ENCODE measurements at regions not wholly inside any gene's neighbourhood (a gene's known extent, or its start where the extent isn't known, plus 50 kb on each side); places are given as distances from the start of the nearest gene placed in this dataset.

DNA sequence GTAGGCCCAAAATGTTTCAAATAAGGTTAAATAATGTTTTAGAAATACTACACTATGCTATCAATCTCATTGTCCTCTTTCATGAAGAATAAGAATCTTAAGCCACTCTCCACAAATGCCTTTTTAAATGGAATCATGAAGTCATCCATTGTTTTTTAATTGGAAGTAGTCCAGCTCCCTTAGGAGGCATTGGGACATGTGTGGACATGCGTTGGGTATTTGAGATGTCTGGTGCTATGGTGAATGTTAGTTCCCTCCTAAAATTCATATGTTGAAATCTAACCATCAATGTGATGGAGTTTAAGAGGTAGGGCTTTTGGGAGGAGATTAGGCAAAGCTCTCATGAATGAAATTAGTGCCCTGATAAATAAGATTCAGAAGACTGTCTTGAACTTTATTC, 289.0 kb downstream of the C4orf33 start:
- Mint-ChIP-seq H3K9me3 (peaks cover 0 to 2% (median 1%) of the 10 kb centered on the region in 3 donors), H3K36me3 (no peaks in the 10 kb centered on the region), H3K4me1 (no peaks in the 10 kb centered on the region), H3K27me3 (no peaks in the 10 kb centered on the region), H3K27ac (no peak overlapping the region), H3K4me3 (no peak overlapping the region)

DNA sequence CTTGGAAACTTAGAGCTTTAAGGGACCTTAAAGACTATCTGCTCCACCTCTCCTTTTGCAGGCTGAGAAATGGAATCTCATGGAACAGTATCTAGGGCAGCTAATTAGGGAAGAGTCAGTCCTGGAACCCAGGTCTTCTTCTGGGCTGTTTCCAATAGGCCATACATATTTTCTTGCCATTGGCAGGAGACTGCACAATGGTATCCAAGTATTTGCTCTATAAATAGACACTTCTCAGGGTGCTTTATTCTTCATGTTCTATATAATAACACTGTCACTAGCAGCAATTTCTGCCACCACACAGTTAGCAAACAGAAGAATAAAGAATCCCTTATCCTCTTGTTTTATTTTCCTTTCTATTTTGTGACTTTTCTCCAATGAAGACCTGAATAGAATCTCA, 291.7 kb downstream of the C4orf33 start:
- H3K4me1 Mint-ChIP-seq = no peaks in the 10 kb centered on the region
- H3K4me3 Mint-ChIP-seq = no peak overlapping the region
- H3K36me3 Mint-ChIP-seq = no peaks in the 10 kb centered on the region
- H3K27ac Mint-ChIP-seq = no peak overlapping the region
- peaks cover 0 to 1% (median 1%) of the 10 kb centered on the region in 3 donors for H3K9me3 Mint-ChIP-seq
- H3K27me3 Mint-ChIP-seq = no peaks in the 10 kb centered on the region

DNA sequence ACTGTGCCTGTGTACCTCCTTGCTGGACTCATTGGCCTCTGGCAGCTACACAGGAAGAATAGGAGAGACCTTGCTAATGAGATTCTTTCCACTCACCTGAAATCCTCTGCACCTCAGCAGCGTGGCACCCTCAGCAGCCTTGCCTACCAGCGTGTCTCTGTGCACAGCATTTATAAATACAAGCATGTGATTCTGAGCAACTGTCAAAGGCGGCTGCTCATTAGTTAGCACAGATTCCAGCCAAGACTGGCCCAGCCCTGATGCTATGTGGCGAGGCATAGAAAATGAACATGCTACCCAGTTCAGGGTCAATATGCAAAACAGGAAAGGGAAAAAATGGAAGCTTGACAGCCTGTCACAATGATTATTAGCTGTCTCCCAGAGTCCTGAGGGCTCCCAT, 298.0 kb downstream of the C4orf33 start:
- Mint-ChIP-seq H3K36me3 (peaks cover under 1% of the 10 kb centered on the region), H3K9me3 (peaks cover under 1 to 2% (median under 1%) of the 10 kb centered on the region in 3 donors), H3K4me1 (no peaks in the 10 kb centered on the region), H3K27me3 (no peaks in the 10 kb centered on the region), H3K27ac (no peak overlapping the region), H3K4me3 (no peak overlapping the region)

- Mint-ChIP-seq H3K36me3 (peaks cover 3% of the 10 kb centered on the region), H3K27me3 (no peaks in the 10 kb centered on the region), H3K4me1 (no peaks in the 10 kb centered on the region), H3K9me3 (peaks cover 2 to 5% (median 4%) of the 10 kb centered on the region in 3 donors), H3K4me3 (no peak overlapping the region), H3K27ac (no peak overlapping the region)
These were observed 298.7 kb downstream of the C4orf33 start for GRCh38 chr4:129394635-129395034.

GRCh38 chr4:129403848-129404247, 307.9 kb downstream of the C4orf33 start:
- H3K27ac Mint-ChIP-seq = no peak overlapping the region
- peaks cover 3% of the 10 kb centered on the region for H3K36me3 Mint-ChIP-seq
- no peak overlapping the region for H3K4me3 Mint-ChIP-seq
- no peaks in the 10 kb centered on the region for H3K4me1 Mint-ChIP-seq
- peaks cover 3 to 10% (median 5%) of the 10 kb centered on the region in 3 donors for H3K9me3 Mint-ChIP-seq
- H3K27me3 Mint-ChIP-seq = no peaks in the 10 kb centered on the region

DNA sequence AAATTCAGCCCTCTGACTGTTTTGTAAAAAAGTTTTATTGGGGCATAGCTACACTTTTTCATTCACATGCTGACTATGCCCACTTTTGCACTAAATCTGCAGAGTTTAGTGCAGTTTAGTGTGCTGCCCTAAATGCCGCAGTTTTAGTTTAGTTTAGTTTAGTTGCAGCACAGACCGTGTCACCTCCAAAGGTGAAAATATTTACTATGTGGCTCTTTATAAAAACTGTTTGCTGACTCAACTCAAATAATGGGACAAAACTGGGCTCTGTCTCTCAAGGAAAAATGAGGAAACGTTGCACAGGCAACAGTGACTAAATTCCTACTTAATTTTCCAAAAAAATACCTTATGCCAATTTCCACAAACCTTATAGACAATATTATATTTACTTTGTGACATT, 314.2 kb downstream of the C4orf33 start:
- Mint-ChIP-seq H3K4me3 (no peak overlapping the region), H3K4me1 (no peaks in the 10 kb centered on the region), H3K36me3 (no peaks in the 10 kb centered on the region), H3K27ac (no peak overlapping the region), H3K27me3 (no peaks in the 10 kb centered on the region), H3K9me3 (peaks cover 0 to 3% (median 0%) of the 10 kb centered on the region in 3 donors)

DNA sequence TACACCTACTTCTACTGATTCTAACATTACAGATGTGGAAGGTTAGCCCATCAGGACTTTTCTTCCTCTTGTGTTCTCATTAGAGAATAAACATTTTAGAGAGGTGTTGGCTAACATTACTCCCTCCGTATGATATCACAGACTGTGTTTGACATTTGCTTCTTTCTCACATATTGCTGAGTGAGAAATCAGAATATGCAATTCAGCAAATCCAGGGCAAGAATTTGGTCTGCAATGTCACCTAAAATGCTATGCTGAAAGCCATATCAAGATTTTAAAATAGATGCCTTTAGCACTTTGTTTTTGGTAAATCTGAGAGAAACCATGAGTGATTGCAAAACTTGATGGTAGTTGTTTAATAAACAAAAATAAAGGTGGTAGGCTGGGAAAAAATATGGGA, 319.1 kb downstream of the C4orf33 start:
- H3K9me3 Mint-ChIP-seq = peaks cover 0 to 5% (median 4%) of the 10 kb centered on the region in 3 donors
- no peaks in the 10 kb centered on the region for H3K27me3 Mint-ChIP-seq
- no peaks in the 10 kb centered on the region for H3K4me1 Mint-ChIP-seq
- H3K27ac Mint-ChIP-seq = no peak overlapping the region
- H3K4me3 Mint-ChIP-seq = no peak overlapping the region
- H3K36me3 Mint-ChIP-seq = no peaks in the 10 kb centered on the region

GRCh38 chr4:129420637-129421036, 324.7 kb downstream of the C4orf33 start:
- H3K9me3 Mint-ChIP-seq = peaks cover 0 to 4% (median under 1%) of the 10 kb centered on the region in 3 donors
- H3K4me3 Mint-ChIP-seq = no peak overlapping the region
- no peaks in the 10 kb centered on the region for H3K27me3 Mint-ChIP-seq
- H3K27ac Mint-ChIP-seq = no peak overlapping the region
- H3K4me1 Mint-ChIP-seq = no peaks in the 10 kb centered on the region
- H3K36me3 Mint-ChIP-seq = no peaks in the 10 kb centered on the region

DNA sequence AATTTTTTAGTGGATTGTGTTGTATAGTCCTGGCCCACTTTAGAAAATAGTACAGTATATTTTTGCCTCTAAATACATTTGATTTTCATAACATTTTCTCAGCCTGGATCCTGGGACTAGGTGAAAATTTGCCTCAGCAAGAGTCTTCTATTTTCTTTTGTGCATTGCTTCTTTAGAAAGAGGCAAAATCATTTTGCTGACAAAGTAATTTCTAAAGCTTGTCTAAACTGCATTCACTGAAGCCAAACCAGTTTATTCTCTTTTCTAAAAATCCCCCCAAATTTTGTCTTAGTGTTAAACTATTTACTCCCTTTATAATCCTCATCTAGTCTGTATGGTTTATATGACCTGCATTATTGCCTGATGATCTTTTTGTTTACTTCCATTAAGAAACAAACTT, 326.3 kb downstream of the C4orf33 start:
- H3K27ac Mint-ChIP-seq = no peak overlapping the region
- H3K4me3 Mint-ChIP-seq = no peak overlapping the region
- H3K27me3 Mint-ChIP-seq = no peaks in the 10 kb centered on the region
- H3K4me1 Mint-ChIP-seq = no peaks in the 10 kb centered on the region
- H3K36me3 Mint-ChIP-seq = no peaks in the 10 kb centered on the region
- H3K9me3 Mint-ChIP-seq = peaks cover 0 to 3% (median 0%) of the 10 kb centered on the region in 3 donors

DNA sequence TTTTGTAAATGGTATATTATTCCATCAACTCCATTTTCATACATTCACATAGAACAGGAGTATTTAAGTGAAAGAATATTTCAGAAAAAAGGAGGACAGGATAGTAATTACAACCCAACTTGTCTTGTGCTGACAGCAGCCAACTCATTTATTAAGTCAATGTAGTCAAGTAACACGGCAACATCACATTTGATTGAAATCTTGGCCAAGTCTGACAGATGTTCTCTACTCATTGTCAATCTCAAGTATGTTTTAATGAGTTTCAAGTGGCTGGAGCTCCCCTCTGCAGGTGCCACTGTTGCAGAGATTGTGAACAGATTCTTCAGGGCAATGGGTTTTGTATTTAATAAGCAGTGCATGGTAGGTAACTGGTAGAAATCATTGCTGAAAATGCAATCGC, 332.5 kb downstream of the C4orf33 start:
- H3K4me3 Mint-ChIP-seq = no peak overlapping the region
- no peak overlapping the region for H3K27ac Mint-ChIP-seq
- H3K9me3 Mint-ChIP-seq = peaks cover 0 to 4% (median 0%) of the 10 kb centered on the region in 3 donors
- H3K27me3 Mint-ChIP-seq = no peaks in the 10 kb centered on the region
- H3K36me3 Mint-ChIP-seq = no peaks in the 10 kb centered on the region
- H3K4me1 Mint-ChIP-seq = no peaks in the 10 kb centered on the region

DNA sequence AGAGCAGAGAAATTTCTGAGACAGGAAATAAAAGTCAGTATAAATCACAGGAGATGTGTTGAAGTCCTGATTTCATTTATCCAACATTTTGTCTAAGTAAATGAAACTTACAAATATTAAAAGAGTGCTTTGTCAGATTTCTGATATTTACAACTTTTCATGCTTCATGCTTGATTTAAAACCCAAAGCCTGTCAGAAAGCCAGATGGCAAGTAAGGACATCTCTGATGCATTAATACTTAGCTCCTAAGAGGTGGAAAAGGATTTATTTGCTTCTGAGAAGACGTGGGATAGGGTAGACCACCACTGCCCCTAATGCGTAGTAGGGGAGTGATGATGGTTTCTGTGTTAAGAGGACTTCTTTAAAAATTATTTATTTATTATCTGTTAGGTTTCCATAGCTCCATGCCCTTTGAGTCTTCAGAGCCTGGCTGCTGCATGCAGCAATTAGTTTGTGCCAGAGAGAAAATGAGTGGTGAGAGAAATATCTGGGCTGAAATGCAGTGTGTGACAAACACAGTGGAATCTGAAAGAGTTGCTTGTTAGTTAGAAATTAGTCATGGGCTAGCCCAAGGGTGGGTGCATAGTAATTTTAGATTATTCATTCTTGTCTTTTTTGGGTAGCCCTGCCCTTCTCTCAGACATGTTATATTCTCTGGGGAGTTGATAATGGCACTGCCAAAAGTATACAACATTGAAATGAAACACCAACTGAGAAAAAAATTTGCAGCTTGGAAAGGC, 333.8 kb downstream of the C4orf33 start:
- no peaks in the 10 kb centered on the region for H3K4me1 Mint-ChIP-seq
- H3K36me3 Mint-ChIP-seq = no peaks in the 10 kb centered on the region
- no peaks in the 10 kb centered on the region for H3K27me3 Mint-ChIP-seq

DNA sequence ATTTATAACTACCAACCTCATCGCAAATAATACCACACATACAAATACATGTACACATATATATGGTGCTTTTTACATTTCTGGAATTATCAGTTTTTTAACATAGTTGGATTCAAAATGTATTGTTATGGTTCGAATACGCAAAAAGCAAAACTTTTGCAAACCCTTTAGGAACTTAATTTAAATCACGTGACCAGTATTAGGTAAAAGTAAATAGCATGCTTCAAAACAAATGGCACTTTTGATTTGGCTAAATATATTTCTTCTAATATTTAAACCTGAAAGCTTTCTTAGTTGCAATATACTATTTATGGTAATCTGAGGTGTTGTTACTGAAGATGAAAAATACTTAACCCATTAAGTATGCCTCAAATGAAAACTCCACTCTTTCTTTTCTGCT, 341.4 kb downstream of the C4orf33 start:
- H3K27me3 Mint-ChIP-seq = no peaks in the 10 kb centered on the region
- no peak overlapping the region for H3K4me3 Mint-ChIP-seq
- H3K9me3 Mint-ChIP-seq = no peaks in the 10 kb centered on the region
- no peaks in the 10 kb centered on the region for H3K36me3 Mint-ChIP-seq
- no peaks in the 10 kb centered on the region for H3K4me1 Mint-ChIP-seq
- no peak overlapping the region for H3K27ac Mint-ChIP-seq

More for the DNA sequence above, 333.8 kb downstream of the C4orf33 start:
- Mint-ChIP-seq H3K27ac (no peak overlapping the region), H3K4me3 (no peak overlapping the region), H3K9me3 (peaks cover 0 to 4% (median 0%) of the 10 kb centered on the region in 3 donors)

DNA sequence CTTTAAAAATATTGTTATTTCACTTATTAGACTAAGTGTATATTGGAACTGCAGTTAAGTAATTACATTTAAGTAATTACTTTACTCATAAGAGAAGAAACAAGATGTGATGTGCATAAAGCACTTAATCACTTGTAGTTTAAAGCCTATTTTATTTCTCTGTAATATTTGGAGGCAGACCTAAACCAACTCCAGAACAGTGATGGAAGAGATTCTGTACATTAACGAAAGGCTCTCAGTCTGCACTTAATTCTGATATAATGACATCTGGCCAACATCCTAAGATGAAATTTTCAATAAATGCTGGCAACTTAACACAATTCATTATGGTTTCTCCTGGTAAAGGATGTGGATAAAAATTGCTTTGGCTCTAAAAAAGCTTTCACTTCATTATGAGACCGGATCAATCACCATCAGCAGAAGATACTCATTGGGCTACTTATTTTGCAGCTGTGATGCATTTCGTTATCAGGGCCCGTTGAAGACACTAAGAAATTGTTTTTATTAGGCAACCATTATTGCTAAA, 342.6 kb downstream of the C4orf33 start:
- H3K27me3 Mint-ChIP-seq = no peaks in the 10 kb centered on the region
- H3K4me1 Mint-ChIP-seq = no peaks in the 10 kb centered on the region
- H3K9me3 Mint-ChIP-seq = no peaks in the 10 kb centered on the region
- no peaks in the 10 kb centered on the region for H3K36me3 Mint-ChIP-seq
- no peak overlapping the region for H3K27ac Mint-ChIP-seq
- no peak overlapping the region for H3K4me3 Mint-ChIP-seq

GRCh38 chr4:129446074-129446473, 350.1 kb downstream of the C4orf33 start:
- H3K9me3 Mint-ChIP-seq = peaks cover 0 to 1% (median 1%) of the 10 kb centered on the region in 3 donors
- H3K27me3 Mint-ChIP-seq = no peaks in the 10 kb centered on the region
- no peak overlapping the region for H3K4me3 Mint-ChIP-seq

DNA sequence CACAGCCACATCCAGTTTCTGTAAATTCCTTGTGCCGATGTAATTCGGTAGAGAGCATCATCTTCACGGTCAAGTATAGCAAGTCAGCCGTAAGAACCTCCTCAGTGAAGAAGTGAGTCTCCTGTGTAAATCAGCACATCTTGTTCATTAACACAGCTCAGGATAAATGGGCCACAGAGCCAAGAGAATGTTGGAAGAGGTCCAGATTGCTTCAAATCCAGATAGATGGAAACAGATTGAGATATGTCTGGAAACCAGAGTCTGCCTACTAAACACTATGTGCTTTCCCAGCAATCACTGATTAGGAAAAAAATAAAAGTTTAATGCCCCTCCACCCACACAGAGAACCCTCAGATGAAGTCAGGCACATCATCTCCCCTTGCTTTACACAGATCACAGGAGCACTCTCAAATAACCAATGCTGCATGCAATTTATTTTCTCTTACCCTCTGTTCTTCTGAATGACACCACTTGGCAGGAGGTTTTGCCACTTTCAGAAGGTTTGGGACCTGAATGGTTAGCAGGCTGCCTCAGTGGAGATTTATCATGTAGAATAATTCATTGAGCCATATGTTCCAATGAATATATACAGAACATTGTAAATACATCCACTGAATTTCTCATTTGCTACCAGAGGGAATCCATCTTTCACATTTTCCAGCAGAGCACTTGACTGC, 357.7 kb downstream of the C4orf33 start:
- Mint-ChIP-seq H3K27ac (no peak overlapping the region), H3K9me3 (peaks cover 0 to 3% (median 1%) of the 10 kb centered on the region in 3 donors), H3K36me3 (no peaks in the 10 kb centered on the region), H3K27me3 (no peaks in the 10 kb centered on the region), H3K4me3 (no peak overlapping the region), H3K4me1 (no peaks in the 10 kb centered on the region)

More at GRCh38 chr4:129446074-129446473, 350.1 kb downstream of the C4orf33 start:
- H3K27ac Mint-ChIP-seq = no peak overlapping the region
- H3K4me1 Mint-ChIP-seq = no peaks in the 10 kb centered on the region
- H3K36me3 Mint-ChIP-seq = no peaks in the 10 kb centered on the region

Measured in IgD-negative memory B cell (primary cell).